Colonic mucosa (tissue), 4 donors: ENCODE measurements at regions not wholly inside any gene's neighbourhood (a gene's known extent, or its start where the extent isn't known, plus 50 kb on each side); places are given as distances from the start of the nearest gene placed in this dataset.

Experiments used
- DNase-seq: peaks from one replicate; pipeline ENCODE4 v3.0.0-alpha.2; 2020
- H3K27ac ChIP-seq: fragments of 200-600 bp; one replicate; pipeline ENCODE4 v1.8.0; 2021
- H3K27me3 ChIP-seq: fragments of 200-600 bp; one replicate; pipeline ENCODE4 v1.8.0; 2021
- H3K36me3 ChIP-seq: fragments of 200-600 bp; one replicate; pipeline ENCODE4 v1.8.0; 2021
- H3K4me1 ChIP-seq: fragments of 200-600 bp; one replicate; pipeline ENCODE4 v1.8.0; 2021; ENCODE audit warnings: mild to moderate bottlenecking
- H3K4me3 ChIP-seq: fragments of 200-600 bp; one replicate; pipeline ENCODE4 v1.8.0; 2021
- H3K9ac ChIP-seq, 2 donors: one replicate each; pipeline ENCODE4 v1.7.0; 2013; ENCODE audit warnings: control low read depth in 2 of 2, low read depth in 2 of 2, low read length in 2 of 2
- H3K9me3 ChIP-seq: fragments of 200-600 bp; one replicate; pipeline ENCODE4 v1.8.0; 2021
- CTCF ChIP-seq: fragments of 200-600 bp; IDR thresholded peaks from one replicate; pipeline ENCODE4 v1.8.0; 2022; ENCODE audit warnings: antibody characterized with exemption, mild to moderate bottlenecking
- intact Hi-C: fragments of 100-400 bp; cut with DNase I; formaldehyde crosslinking; loops from one replicate; pipeline ENCODE4 v1.14.1; 2022
- donor health status: healthy.
- donor health status: DM: no; HTN: no; CAD: no.
- donor health status: DM: no; HTN: no; CAD: no.

- no peak for TF ChIP-seq CTCF
- Histone ChIP-seq H3K27ac (no peak overlapping the region), H3K36me3 (no peaks in the 10 kb centered on the region), H3K9me3 (no peaks in the 10 kb centered on the region), H3K4me1 (no peaks in the 10 kb centered on the region), H3K4me3 (no peak overlapping the region), H3K9ac (no peak overlapping the region), H3K27me3 (no peaks in the 10 kb centered on the region)
- DNase-seq: no peak
- intact Hi-C loops: no loop called here
Observed at GRCh38 chr6:98215531-98215930, 618.8 kb upstream of the POU3F2 start.

DNA sequence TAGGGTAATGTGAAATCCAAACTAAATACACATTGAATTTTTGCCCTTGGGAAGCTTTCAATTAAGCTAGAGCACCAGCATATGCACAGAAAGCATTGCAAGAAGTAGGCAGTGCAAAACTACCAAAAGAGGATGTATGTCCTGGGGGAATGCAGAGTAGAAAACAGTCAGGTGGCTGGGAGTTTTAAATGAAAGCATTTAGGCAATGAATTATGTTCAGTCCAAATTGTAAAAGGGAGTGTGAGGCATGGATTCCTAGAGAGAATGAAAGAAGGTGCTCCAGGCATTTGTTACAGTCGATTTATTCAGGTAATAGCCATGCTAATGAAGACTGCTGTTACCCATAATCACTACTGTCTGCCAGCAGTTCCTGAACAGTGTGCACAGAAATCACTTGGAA is 604.1 kb upstream of the POU3F2 start:
- Histone ChIP-seq H3K27me3 (no peaks in the 10 kb centered on the region), H3K27ac (no peak overlapping the region), H3K36me3 (no peaks in the 10 kb centered on the region), H3K4me3 (no peak overlapping the region), H3K4me1 (no peaks in the 10 kb centered on the region), H3K9ac (no peak overlapping the region), H3K9me3 (no peaks in the 10 kb centered on the region)
- no peak for TF ChIP-seq CTCF
- intact Hi-C loops: no loop called here
- DNase-seq: no peak

- intact Hi-C loops: no loop called here
- no peaks in the 10 kb centered on the region for H3K36me3 ChIP-seq
- DNase-seq: no peak
- H3K4me3 ChIP-seq: no peak overlapping the region
- TF ChIP-seq CTCF: no peak
- H3K9me3 ChIP-seq: no peaks in the 10 kb centered on the region
- no peaks in the 10 kb centered on the region for H3K4me1 ChIP-seq
- H3K9ac ChIP-seq: no peak overlapping the region
- H3K27me3 ChIP-seq: no peaks in the 10 kb centered on the region
- no peak overlapping the region for H3K27ac ChIP-seq
Observed at GRCh38 chr6:98239057-98239456, 595.3 kb upstream of the POU3F2 start.

GRCh38 chr6:98241630-98242029 is 592.7 kb upstream of the POU3F2 start:
- DNase-seq: no peak
- Histone ChIP-seq H3K4me3 (no peak overlapping the region), H3K36me3 (no peaks in the 10 kb centered on the region), H3K27ac (no peak overlapping the region), H3K9me3 (no peaks in the 10 kb centered on the region), H3K9ac (no peak overlapping the region), H3K27me3 (no peaks in the 10 kb centered on the region), H3K4me1 (no peaks in the 10 kb centered on the region)
- no peak for TF ChIP-seq CTCF
- intact Hi-C loops: no loop called here

GRCh38 chr6:98254624-98255023 is 579.8 kb upstream of the POU3F2 start:
- TF ChIP-seq CTCF: no peak
- intact Hi-C loops: no loop called here

DNA sequence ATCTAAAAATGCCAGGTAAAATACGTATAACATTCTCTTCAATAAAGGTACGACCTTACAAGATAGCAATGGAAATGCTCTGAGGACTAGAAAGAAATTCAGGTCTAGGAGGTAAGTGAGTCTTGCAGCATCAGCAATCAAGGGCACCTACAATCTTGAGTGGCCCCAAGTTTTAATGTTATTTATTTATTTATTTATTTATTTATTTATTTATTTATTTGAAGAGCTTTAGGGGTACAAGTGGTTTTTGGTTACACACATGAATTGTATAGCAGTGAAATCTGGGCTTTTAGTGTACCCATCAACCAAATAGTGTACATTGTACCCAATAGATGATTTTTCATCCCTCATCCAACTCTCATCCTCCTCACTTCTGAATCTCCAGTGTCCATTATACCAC is 574.0 kb upstream of the POU3F2 start:
- no peak for TF ChIP-seq CTCF
- Histone ChIP-seq H3K4me3 (no peak overlapping the region), H3K27me3 (no peaks in the 10 kb centered on the region), H3K4me1 (no peaks in the 10 kb centered on the region), H3K9ac (no peak overlapping the region), H3K27ac (no peak overlapping the region), H3K9me3 (no peaks in the 10 kb centered on the region), H3K36me3 (no peaks in the 10 kb centered on the region)
- DNase-seq: no peak
- intact Hi-C loops: no loop called here

More at GRCh38 chr6:98254624-98255023, 579.8 kb upstream of the POU3F2 start:
- Histone ChIP-seq H3K9ac (no peak overlapping the region), H3K36me3 (no peaks in the 10 kb centered on the region), H3K4me1 (no peaks in the 10 kb centered on the region), H3K27me3 (no peaks in the 10 kb centered on the region), H3K4me3 (no peak overlapping the region), H3K27ac (no peak overlapping the region), H3K9me3 (no peaks in the 10 kb centered on the region)
- DNase-seq: no peak
